Midbrain (tissue), 1 donor: ENCODE measurements at regions not wholly inside any gene's neighbourhood (a gene's known extent, or its start where the extent isn't known, plus 50 kb on each side); places are given as distances from the start of the nearest gene placed in this dataset.
"Not testable (repeated sequence)": the region's sequence is repeated elsewhere in the genome, so short reads cannot be mapped to it uniquely, and the experiment has no call there.

Experiments
- DNase-seq: peaks from one replicate; lab custom pipeline; 2025; lab: John Stamatoyannopoulos, UW

DNA sequence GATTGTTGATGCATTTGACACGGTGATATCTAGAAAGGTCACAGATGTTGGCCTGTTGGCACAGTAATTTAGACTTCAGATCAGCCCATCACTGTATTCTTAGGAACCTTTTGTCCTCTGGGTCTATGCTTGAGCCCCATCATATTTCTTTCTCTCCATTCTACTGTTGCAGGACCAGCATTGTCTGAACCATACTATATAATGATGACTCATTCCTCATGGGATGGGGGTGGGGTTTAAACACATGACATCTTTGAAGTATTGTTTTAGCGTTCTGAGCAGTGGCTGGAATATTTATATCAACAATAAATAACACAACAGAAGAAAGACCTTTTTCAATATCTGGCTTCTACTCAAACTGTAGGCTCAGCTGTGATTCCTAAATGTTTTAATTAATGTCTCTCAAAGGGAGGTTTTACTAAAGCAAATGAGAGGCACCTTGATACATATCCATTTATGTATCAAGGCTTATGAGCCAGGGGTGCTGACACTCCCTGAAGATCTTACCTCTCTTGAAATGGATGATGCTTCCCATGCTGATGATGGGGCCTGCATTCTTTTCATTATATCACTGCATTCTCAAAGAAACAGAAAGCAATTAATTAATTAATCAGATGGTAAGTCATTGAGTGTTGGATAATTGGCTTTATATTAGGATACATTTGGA lies 379.0 kb upstream of the GOT2 start:
- DNase-seq: no peak

DNA sequence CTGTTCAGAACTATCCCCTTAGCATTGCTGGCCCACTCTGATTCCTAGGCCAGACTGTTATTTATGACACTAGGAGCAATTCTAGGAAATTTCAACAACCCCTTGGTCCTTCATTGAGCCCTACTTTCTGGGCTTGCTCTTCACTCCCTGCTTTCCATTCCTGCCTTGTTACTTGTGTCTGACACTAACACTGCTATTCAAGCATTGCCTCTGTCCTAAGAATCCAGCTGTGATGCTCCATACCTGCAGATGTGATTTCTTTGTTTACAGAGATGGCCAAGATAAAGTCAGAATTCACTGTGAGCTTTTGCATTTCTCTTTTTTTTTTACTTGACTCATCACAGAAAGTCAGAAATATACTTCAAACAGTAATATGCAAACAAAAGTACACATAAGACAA lies 377.2 kb upstream of the GOT2 start:
- DNase-seq: no peak

DNA sequence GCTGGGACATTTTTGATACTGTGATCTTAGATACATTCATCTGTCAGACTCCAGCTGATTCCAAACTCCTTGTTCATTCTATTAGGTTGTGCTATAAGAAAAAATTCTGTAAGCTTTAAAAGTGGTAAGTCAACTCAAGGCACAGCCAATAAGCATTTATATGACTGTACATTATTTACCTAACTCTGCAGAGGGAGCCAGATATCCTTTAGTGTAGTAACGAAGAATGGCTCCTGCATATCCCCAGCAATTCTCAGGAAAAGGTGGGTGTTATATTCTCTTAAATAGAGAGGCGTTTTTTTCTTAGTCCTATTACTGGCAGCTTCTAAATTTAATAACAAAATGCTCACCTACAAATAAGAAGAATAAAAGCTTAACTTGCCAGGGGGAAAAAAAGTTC lies 374.3 kb upstream of the GOT2 start:
- DNase-seq: no peak

- DNase-seq: not testable (repeated sequence)
These were observed 362.6 kb upstream of the GOT2 start for GRCh38 chr16:59096682-59097081.

DNA sequence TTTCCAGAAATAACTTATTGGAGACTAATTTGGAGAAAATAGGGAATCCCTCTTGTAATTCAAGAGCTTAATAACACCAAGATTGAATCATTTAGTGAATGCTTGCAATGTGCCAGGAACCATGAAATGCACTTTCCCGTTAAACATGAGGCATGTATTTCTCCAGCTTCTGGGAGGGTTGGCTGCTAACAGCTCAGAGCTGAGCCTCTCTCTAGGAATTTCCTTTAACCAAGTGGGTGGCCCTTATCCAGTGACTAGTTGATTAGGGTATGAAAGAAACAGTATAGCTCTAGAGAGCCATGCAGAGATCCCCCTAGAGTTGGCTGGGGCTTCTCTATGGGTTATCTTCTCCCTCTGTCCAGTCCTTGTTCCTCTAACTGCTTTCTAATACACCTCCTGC lies 356.4 kb upstream of the GOT2 start:
- no peak for DNase-seq

DNA sequence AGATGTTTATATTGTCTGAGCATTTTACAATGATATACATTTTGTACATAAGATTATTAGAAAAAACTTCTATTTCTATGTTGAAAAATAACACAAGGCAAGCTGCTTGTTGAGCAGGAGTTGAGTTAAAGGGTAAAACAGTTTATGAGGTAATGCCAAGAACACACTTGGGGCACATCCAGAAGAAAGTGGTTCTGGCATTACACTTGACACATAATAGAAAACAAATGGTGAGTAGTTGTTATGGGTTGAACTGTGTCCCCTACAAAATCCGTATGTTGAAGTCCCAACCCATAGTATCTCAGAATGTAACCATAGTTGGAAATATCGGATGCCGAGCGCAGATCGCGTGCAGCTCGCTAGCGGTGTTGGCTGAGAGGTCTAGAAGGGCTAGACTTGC lies 354.3 kb upstream of the GOT2 start:
- no peak for DNase-seq

- no peak for DNase-seq
These were observed 353.5 kb upstream of the GOT2 start for GRCh38 chr16:59087641-59088040.

DNA sequence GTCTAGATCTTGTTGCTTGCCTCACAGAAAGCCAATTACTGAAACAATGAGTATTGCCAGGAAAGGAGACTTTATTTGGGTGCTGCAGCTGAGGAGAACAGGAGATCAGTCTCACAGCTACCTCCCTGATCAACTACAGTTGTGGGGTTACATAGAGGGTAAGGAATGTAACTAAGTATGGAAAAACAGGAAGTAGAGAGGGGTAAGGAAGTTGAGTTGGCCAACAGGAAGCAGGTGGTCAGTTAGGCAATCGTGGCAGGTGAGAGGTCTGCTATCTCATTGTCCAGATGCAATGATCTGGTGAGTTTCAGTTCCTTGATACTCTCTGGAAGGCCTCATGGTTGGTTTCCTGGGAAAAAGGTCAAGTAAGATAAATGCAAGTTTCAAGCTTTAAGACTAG lies 333.1 kb upstream of the GOT2 start:
- DNase-seq: peak; percentile 31

DNA sequence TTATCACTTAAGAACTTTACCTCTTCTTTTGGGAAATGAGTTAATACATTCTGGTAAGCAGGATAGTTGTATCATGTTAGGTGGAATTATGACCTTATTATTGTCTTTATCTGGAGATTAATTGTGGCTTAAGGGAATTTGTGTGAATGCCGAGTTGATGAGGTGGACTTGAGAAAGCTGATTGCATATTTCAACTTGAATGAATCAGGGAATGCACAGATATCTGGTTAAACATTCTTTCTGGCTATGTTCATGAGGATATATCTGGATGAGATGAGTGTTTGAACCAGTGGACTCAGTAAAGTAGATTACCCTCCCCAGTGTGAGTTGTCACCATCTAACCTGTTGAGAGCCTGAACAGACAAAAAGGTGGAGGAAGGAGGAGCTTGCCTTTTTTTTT lies 326.1 kb upstream of the GOT2 start:
- DNase-seq: no peak

DNA sequence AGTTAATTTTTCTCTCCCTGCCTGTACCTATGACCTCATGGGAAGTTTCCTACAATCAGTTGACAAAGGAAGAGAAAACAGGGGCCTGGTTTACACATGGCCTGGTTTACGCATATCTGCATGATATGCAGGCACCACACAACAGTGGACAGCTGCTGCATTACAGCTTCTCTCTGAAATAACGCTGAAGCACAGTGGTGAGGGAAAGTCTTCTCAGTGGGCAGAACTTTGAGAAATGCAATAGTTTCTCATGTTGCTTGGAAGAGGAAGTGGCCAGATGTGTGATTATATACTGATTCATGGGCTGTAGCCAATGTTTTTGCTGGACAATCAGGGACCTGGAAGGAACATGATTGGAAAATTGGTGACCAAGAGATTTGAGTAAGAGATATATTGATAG lies 324.1 kb upstream of the GOT2 start:
- no peak for DNase-seq

DNA sequence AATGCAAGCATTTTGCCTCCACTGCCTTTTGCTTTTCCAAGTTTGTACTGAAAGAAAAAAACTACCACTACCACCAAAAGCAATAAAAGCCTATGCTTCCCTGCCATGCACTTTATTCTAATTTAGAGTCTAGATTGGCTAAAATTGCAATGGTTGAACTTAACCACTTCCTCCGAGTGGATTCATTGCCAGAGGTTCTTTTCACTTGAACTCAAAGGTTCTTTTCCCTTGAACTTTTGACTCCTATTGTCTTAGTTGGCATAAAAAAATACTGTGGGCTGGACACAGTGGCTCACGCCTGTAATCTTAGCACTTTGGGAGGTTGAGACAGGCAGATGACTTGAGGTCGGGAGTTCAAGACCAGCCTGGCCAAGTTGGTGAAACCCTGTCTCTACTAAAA lies 319.8 kb upstream of the GOT2 start:
- DNase-seq: no peak

GRCh38 chr16:59052231-59052630 lies 318.1 kb upstream of the GOT2 start:
- no peak for DNase-seq

DNA sequence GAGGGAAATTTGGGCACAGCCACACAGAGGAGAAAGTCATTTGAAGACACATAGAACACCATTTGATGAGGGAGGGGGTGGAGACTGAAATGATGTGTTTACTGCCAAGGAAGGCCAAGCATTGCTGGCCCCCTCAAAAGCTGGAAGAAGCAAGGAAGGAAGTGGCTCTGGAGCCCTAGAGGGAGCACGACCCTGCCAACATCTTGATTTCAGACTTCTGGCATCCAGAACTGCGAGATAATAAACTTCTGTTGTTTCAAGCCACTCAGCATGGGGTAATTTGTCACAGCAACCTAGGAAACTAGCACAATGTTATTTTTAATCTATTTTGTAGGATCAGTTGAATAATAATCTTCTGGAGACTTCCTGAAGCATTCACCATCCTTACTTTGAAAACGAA lies 314.8 kb upstream of the GOT2 start:
- no peak for DNase-seq

- no peak for DNase-seq
These were observed 313.0 kb upstream of the GOT2 start for GRCh38 chr16:59047114-59047513.

- DNase-seq: no peak
These were observed 312.2 kb upstream of the GOT2 start for GRCh38 chr16:59046335-59046734.

- DNase-seq: no peak
These were observed 311.4 kb upstream of the GOT2 start for GRCh38 chr16:59045501-59045900.

- no peak for DNase-seq
These were observed 310.5 kb upstream of the GOT2 start for GRCh38 chr16:59044616-59045015.

GRCh38 chr16:59042301-59042700 lies 308.2 kb upstream of the GOT2 start:
- no peak for DNase-seq

DNA sequence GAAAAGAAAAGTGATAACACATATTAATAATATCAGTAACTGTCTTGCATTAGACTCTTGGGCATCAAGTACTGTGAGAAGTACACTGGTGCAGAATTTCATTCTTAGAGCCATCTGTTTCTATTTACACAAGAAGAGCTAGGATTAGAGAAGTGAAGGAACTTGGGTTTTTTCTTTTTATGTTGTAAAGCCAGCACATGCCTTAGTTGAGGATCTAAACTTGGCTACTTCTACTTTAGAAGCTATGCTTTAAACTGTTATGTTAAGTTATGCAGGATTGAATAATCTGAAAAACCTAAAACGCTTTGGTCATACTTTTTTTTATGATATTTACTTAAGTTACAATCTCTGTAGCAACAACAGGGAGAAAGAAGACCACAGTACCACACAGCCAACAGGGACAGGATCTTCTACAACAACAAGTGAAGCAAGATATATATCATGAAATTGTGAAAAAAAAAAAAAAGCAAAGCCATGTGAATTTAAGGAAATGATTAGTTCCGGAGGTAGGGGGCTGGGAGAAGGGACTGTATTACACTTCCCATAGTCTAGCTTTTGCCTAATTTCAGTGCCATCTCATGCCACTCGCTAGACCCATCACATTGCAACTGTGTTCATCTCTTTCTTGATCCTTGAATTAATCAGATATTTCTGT lies 305.1 kb upstream of the GOT2 start:
- no peak for DNase-seq

DNA sequence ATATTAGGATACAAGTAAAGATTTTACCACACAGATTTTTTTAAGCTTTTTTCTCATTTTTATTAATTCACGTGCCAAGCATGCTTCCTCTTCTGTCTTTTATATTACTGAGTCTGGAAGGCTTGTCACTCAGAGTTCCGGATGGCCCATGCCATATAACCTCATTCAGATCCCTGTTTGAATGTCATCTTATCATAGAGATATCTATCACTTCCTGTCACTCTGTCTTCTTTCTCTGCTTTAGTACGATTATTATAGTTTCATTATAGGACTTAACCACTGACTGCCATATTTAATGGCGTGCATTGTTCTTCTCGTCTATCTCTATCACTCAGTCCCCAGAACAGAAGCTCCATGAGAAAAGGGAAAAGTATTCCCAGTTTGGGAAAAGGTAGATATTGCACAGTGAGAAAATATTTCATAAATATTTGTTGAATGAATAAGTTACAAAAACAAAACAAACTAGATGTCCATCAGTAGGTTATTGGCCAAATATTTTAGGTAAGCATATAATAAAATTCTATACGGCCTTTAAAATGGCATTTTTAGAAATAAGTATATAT lies 296.9 kb upstream of the GOT2 start:
- no peak for DNase-seq

DNA sequence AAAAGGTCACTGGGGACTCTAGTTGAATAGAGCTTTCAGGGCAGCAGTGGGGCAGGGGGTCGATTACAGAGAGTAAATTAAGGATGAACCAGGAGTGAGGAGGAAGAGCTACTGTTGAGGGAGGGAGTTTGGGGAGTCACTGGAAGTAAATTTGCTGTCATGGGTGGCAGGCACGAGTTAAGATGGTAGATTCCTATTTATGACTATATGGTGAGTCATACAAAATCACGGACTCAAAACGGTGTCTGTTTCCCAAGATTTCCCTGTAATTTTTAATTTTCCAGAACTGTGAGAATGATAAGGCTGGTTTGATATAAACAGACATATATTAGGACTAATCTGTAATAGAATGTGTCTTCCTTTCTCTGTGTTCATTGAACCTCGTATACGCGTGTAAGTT lies 287.6 kb upstream of the GOT2 start:
- DNase-seq: no peak

- DNase-seq: no peak
These were observed 279.8 kb upstream of the GOT2 start for GRCh38 chr16:59013930-59014329.

DNA sequence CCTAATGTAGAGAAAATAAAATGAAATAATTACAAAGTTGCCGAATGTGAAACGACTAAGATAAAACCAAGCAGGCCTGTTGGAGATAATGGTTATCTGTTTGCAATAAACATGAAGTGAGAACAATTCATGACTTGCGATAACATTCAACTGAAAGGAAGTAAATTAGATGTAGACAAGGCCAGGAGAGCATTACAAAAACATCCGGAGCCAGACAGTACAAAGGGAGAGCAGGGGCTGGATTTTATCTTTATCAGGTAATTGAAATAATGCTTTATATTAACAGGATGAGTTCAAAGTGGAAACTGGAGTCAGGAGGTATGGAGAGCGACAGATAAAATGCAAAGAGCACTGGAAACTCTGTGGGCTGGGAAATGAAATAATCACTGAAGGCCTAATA lies 265.6 kb upstream of the GOT2 start:
- no peak for DNase-seq

GRCh38 chr16:58992755-58993154 lies 258.6 kb upstream of the GOT2 start:
- DNase-seq: not testable (repeated sequence)
